Mononuclear cell (primary cell): ENCODE measurements at regions not wholly inside any gene's neighbourhood (a gene's known extent, or its start where the extent isn't known, plus 50 kb on each side); places are given as distances from the start of the nearest gene placed in this dataset.

Source experiments
- H3K27me3 ChIP-seq: 2 replicates; pipeline ENCODE4 v1.6.0; 2011; ENCODE audit warnings: low read length, control low read depth; ENCODE audit not compliant: insufficient read depth
- H3K4me1 ChIP-seq: 2 replicates; pipeline ENCODE4 v1.5.1; 2011; ENCODE audit warnings: mild to moderate bottlenecking, low read length, control low read depth; ENCODE audit not compliant: insufficient read depth
- H3K4me3 ChIP-seq: 2 replicates; pipeline ENCODE4 v1.5.1; 2011; ENCODE audit warnings: mild to moderate bottlenecking, low read length, moderate library complexity
- H3K9me3 ChIP-seq: 2 replicates; pipeline ENCODE4 v1.5.1; 2011; ENCODE audit warnings: low read depth, mild to moderate bottlenecking, control low read depth, low read length

DNA sequence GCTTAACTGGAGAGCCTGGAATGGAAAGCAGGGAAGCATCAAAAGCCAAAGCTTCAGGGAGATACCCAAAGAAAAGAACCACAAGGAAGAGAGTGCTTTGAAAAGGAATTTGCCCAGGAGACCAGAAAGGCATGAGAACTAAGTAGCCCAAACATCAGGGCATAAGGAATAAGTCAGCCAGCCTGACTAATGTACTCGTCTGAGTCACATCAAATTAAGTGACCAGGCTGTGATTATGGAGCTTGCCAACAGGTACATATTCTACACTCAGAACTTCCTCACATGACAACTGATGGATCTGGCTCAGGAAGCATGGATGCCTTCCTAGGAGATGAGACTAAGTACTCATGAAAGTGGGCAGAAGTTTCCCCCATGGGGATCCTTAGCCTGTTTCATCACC lies 366.7 kb downstream of the BUD13 start:
- Histone ChIP-seq H3K4me1 (no peaks in the 10 kb centered on the region), H3K4me3 (no peak overlapping the region), H3K27me3 (no peaks in the 10 kb centered on the region), H3K9me3 (no peaks in the 10 kb centered on the region)

DNA sequence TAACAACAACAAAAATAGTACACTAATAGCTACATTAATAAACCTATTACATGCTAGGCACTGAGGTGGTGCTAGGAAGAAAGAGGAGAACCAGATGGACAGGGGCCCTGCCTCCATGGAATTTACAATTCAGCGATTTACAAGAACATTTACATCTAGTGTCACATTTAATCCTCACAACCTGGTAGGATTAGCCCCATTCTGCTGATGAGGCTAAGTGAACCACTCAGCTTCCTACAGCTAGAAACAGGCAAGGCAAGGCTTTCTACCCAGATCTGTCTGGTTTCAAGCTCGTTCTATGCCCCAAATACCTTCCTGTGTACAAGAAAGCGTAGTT lies 368.4 kb downstream of the BUD13 start:
- H3K27me3 ChIP-seq, result no peaks in the 10 kb centered on the region
- no peaks in the 10 kb centered on the region for H3K9me3 ChIP-seq
- H3K4me3 ChIP-seq, result no peak overlapping the region
- no peaks in the 10 kb centered on the region for H3K4me1 ChIP-seq

DNA sequence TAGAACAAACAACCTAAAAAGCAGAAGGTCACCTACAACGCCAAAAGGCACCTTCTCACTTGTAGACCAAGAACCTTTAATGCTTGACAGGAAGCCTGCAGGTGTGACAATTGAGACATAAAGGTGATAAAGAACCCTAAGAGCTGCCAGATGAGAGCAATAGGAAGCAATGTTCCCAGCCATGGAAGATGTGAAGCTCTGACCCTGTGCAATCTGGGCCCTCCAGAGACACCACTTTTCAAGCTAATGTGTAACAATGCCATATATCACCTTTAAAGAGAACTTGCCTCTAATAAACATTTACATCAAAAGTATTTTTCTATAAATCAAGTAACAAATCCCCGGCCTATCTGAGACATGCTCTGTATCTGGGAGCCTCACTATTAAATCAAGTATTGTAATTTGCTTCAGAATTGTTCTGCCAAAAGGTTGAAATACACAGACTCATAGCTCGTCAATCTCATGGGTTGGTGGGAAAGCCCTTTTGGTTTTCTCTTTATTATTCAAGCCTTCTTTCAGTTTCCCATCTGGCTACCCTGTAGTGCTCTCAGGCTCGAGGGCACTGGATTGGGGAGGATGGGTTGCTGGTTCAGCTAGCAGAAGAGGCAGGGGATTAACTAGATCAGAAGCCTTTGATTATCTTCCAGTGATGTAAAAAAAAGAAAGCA lies 368.9 kb downstream of the BUD13 start:
- H3K4me3 ChIP-seq, result no peak overlapping the region
- no peaks in the 10 kb centered on the region for H3K27me3 ChIP-seq
- no peaks in the 10 kb centered on the region for H3K9me3 ChIP-seq
- no peaks in the 10 kb centered on the region for H3K4me1 ChIP-seq

DNA sequence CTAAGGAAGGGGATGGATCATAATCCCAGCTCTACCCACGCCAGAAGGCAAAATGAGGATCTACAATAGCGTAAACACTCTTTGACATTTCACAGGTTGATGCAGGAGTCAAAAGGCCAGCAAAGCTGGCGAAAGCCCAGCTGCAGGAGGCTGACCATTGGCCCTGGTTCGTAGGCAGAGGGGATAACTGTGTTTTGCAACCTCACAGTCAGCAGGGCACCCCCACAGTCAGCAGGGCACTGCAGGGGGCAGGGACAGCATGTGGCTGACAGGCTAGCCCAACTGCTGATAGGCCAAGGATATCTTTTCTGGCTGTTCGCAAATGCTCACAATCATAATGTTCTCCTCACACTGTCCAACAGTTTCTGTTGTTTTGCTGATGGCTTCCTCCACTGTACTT lies 372.7 kb downstream of the BUD13 start:
- Histone ChIP-seq H3K4me3 (no peak overlapping the region), H3K9me3 (no peaks in the 10 kb centered on the region), H3K4me1 (no peaks in the 10 kb centered on the region), H3K27me3 (no peaks in the 10 kb centered on the region)

DNA sequence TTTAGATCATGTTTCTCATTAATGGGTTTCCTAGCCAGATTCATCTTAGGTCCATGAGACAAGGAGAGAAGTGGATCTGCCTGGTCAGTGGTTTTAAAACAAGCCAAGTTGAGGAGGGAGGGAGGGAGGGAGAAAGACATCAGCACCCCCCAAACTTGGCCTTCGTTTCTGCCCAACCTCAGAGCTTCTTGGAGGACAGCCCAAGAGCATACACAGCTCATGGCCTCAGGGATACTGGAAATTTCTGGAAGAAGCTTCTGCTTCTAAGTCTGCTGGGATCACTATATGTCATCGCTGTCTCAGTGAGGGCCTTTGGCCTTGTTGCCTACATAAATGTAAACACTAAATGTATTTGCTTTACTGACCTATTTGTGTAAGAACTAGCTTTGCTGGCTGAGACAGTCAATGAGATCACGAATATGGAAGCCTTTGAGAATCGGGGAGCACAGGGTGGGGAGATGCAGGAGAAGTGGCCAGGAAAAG lies 375.1 kb downstream of the BUD13 start:
- Histone ChIP-seq H3K4me1 (no peaks in the 10 kb centered on the region), H3K4me3 (no peak overlapping the region), H3K9me3 (no peaks in the 10 kb centered on the region), H3K27me3 (no peaks in the 10 kb centered on the region)

DNA sequence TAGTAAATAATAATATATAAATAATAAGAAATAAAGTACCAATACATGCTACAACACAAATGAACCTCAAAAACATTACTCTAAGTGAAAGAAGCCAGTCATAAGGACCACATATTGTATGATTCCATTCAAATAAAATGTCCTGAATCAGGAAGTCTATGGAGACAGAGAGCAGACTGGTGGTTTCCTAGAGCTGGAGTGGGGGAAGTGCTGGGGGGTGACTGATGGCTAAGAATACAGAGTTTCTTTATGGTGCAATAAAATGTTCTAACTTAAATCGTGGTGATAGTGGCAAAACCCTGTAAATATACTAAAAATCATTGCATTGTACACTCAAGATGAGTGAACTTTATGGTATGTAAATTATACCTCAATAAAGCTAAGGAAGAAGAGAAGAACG lies 376.5 kb downstream of the BUD13 start:
- Histone ChIP-seq H3K4me3 (no peak overlapping the region), H3K27me3 (no peaks in the 10 kb centered on the region), H3K9me3 (no peaks in the 10 kb centered on the region), H3K4me1 (no peaks in the 10 kb centered on the region)

DNA sequence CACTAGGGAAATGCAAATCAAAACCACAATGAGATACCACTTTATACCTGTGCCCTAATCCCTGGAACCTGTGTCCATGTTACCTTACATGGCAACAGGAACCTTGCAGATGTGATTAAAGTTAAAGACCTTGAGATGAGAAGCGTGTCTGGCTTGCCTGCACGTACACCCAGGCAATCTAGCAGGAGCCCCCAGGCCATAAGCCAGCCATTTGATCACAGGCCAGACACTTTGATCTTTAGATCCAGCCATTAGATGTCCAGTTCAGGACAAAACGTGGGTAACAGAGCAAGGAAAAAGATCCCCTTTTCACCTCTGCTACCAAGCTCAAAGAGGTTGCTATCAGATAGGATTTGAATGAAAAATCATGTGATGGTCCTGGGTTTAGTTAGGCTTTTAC lies 378.8 kb downstream of the BUD13 start:
- Histone ChIP-seq H3K4me3 (no peak overlapping the region), H3K9me3 (no peaks in the 10 kb centered on the region), H3K27me3 (no peaks in the 10 kb centered on the region), H3K4me1 (no peaks in the 10 kb centered on the region)

DNA sequence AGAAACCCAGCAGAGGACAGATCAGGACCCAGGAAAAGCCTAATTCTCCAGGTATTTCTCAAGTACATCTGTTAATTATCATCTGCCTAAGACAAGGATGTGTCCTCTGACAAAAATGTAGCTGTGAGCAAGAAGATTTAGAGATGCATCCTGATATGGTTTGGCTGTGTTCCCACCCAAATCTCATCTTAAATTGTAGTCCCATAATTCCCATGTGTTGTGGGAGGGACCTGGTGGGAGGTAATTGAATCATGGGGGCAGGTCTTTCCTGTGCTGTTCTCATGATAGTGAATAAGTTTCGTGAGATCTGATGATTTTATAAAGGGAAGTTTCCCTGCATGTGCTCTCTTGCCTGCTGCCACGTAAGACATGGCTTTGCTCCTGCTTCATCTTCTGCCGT lies 381.8 kb downstream of the BUD13 start:
- no peaks in the 10 kb centered on the region for H3K4me1 ChIP-seq
- H3K4me3 ChIP-seq, result no peak overlapping the region
- H3K27me3 ChIP-seq, result no peaks in the 10 kb centered on the region
- H3K9me3 ChIP-seq, result no peaks in the 10 kb centered on the region

DNA sequence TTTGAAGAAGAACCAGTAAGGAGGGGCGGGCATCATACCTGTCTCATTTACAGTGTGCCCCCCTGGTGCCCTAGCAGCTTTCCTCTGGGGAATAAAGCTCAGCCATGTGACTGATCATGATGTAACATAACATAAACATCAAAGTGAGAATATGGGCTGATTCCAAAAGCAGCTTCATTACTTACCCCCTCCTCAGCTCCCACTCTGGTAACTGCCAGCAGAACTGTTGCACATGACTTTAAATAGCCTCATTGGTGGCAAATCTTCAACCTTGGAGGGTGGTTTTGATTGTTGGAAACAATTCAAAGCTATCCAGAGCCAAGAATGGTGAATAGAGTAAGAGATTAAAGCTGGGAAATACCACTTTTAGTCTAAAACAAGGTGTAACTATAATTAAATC lies 384.6 kb downstream of the BUD13 start:
- no peaks in the 10 kb centered on the region for H3K4me1 ChIP-seq
- H3K27me3 ChIP-seq, result no peaks in the 10 kb centered on the region
- H3K9me3 ChIP-seq, result no peaks in the 10 kb centered on the region
- H3K4me3 ChIP-seq, result no peak overlapping the region

DNA sequence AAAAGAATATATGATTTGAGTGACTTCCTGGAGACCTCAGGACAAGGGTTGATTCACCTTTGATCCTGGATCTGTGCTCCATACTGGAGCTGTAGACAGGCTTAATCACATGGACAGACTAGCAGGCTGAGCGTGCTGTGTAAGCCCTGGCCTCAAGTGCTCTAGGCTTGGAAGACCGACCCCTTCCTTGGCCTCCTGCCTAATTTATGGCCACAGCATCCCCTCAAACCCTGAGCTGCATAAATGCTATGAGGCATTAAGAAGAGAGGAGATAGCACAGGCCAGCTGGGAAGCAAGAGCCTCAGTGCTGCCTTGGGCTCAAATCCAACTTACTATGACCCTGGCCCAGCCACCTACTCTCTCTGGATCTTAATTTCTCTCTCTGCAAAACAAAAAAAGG lies 385.1 kb downstream of the BUD13 start:
- Histone ChIP-seq H3K27me3 (no peaks in the 10 kb centered on the region), H3K9me3 (no peaks in the 10 kb centered on the region), H3K4me1 (no peaks in the 10 kb centered on the region), H3K4me3 (no peak overlapping the region)

DNA sequence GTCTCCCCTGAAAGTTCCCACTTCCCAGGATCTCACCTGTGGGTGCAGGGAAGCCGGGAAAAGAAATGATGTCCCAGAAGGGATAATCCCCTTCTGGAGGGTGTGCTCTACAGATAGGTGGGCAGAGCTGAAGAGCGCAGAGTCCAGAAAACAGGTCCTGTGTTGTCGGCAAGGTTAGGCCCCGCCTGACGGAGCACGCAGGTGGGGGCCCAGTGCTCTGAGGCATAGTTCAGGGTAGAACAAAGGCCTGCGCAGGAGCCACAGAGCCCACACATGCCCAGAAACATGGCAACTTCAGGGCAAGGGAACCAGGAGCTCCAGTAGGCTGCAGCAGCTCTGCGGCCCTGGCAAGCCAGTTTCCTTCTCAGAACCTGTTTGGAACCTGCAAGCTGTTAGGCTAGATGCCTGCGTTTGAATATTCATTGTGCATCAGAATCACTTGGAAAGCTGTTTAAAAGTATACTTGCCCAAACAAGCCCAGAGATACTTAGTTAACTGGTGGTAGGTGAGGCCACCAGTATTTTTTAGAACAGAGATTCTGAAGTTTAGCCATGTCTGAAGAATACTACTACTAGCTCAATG lies 386.6 kb downstream of the BUD13 start:
- Histone ChIP-seq H3K4me3 (no peak overlapping the region), H3K4me1 (no peaks in the 10 kb centered on the region), H3K27me3 (no peaks in the 10 kb centered on the region), H3K9me3 (no peaks in the 10 kb centered on the region)

DNA sequence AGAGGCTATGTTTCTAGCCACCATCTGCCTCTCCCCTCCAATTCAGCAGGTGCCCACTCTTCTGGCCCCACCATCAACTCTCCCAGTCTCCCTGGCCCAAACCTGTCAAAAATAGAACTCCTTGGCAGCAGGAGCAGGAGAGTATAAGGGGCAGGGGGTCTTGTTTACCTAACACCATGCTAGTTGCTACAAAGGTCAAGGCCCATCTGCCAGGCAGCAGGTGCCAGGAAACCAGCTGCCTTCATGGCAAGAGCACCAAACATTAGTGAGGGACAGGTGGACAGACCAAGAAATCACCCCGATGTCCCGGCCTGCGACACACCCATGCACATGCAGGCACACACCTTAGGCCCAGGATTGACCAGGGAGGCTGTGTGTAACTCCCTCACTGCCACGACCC lies 387.9 kb downstream of the BUD13 start:
- no peaks in the 10 kb centered on the region for H3K9me3 ChIP-seq

DNA sequence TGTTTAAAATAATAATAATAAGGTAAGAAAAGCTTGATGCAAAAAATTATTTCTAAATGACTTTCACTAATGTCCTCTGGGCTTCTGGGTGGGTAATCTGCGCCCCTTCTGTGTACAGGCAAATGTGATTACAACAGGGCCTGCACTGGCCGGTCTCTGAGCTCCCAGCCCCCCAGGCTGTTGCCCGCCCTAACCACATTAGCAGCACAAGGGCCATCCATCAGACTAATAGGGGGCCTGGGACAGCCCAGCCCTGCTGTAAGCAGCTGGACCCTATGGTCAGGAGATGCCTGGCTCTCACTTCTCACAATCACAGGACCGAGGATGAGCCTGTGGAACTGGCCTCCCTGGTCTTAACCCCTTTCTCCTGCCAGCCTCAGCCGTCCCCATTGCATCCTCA lies 388.4 kb downstream of the BUD13 start:
- Histone ChIP-seq H3K4me1 (no peaks in the 10 kb centered on the region), H3K27me3 (no peaks in the 10 kb centered on the region), H3K4me3 (no peak overlapping the region), H3K9me3 (no peaks in the 10 kb centered on the region)

More for the DNA sequence above, 387.9 kb downstream of the BUD13 start:
- H3K4me3 ChIP-seq, result no peak overlapping the region
- no peaks in the 10 kb centered on the region for H3K27me3 ChIP-seq
- H3K4me1 ChIP-seq, result no peaks in the 10 kb centered on the region

DNA sequence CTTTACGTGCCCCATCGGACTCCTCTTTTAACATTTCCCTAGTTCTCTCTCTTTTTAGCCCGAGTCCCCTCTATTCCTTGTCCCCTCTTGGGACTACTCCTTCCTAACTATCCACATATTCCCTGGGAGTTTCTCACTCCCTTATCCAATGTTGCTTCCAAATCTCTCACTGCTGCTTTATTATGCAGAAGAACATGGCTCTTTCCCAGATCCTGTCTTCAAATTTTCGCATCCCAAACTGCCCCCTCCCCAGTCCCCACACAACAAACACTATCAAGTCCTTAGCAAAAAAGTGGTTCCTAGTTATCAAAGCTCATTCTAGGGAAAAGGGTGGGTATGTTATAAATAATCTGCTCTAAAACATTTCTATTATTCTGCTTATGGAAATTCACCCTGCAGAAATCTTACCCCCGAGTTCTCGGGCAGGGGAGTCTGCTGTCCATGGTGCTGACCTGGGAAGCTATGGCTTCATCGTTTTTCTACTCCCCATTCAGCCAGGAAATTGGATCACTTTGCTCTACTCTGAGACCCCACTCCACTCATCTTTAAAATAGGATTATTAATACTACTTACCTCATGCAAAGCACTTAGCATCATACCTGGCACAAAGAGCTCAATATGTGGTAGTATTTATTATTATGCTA lies 393.5 kb downstream of the BUD13 start:
- no peaks in the 10 kb centered on the region for H3K27me3 ChIP-seq
- no peaks in the 10 kb centered on the region for H3K9me3 ChIP-seq
- H3K4me1 ChIP-seq, result no peaks in the 10 kb centered on the region
- no peak overlapping the region for H3K4me3 ChIP-seq

DNA sequence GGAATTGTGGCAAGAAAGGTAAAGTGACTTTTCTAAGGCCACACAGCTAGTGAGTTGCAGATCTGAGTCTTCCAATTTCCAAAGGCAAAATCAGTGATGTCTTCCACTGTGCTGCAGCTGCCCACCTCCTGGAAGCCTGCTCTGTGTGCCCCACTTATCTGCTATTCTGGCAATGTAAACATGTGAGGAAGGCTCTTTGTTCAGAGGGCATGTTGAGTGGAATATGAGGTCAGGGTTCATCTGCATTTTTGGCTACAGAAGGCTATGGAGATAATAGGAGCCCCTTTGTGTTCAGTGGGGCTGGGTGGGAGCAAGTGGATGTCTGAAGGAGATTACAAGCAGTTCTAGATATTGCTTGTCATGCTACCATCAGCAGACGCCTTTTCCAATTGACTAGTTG lies 396.2 kb downstream of the BUD13 start:
- Histone ChIP-seq H3K27me3 (no peaks in the 10 kb centered on the region), H3K4me1 (no peaks in the 10 kb centered on the region), H3K4me3 (no peak overlapping the region), H3K9me3 (no peaks in the 10 kb centered on the region)

DNA sequence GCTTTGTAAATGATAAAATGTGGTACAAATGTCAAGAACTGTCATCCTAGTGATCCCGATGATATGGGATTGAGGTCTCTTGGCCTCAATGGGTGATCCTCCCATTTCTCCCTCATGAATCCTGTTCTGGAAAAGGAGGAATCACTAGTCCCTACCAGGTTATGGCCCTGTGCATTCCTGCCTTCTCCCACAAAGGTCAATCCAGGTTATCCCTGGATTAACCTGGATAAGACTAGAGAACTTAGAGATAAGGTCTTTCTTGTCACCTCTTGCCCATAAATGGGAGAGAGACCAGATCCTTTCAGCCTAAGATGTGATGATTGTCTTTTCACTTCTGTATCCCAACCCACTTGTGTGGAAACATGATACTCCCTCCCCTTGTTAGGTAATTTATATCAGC lies 396.7 kb downstream of the BUD13 start:
- H3K4me3 ChIP-seq, result no peak overlapping the region
- no peaks in the 10 kb centered on the region for H3K27me3 ChIP-seq
- no peaks in the 10 kb centered on the region for H3K9me3 ChIP-seq
- no peaks in the 10 kb centered on the region for H3K4me1 ChIP-seq
